ENCODE measurements at regions not wholly inside any gene's neighbourhood (a gene's known extent, or its start where the extent isn't known, plus 50 kb on each side); places are given as distances from the start of the nearest gene placed in this dataset.

GRCh38 chr13:90420683-90421082, 926.8 kb upstream of the MIR17HG start:
- no peak overlapping the region for H3K27ac Mint-ChIP-seq
- H3K4me3 ChIP-seq, result no peak overlapping the region
- no peaks in the 10 kb centered on the region for H3K36me3 ChIP-seq (ENCODE audit: insufficient read depth)
- peaks cover 2% of the 10 kb centered on the region; the same call in 2 of the 3 replicates for H3K4me1 Mint-ChIP-seq
- H3F3A ChIP-seq (replicated peaks; ENCODE audit: low read depth), result no peaks in the 10 kb centered on the region
- H3K27me3 Mint-ChIP-seq (ENCODE audit: insufficient read depth, low read depth, poor library complexity), result peaks cover 6% of the 10 kb centered on the region
- no peak overlapping the region for H3K4me2 ChIP-seq
- no peaks in the 10 kb centered on the region for H4K20me1 ChIP-seq (replicated peaks; ENCODE audit: insufficient read depth)
- H3K9me2 ChIP-seq (ENCODE audit: insufficient read depth), result no peaks in the 10 kb centered on the region
- H2AFZ ChIP-seq, result peak overlapping the region; percentile 30; the same call in 1 of the 2 replicates
- H3K36me3 Mint-ChIP-seq (ENCODE audit: low read depth), result no peaks in the 10 kb centered on the region
- H3K27me3 ChIP-seq (ENCODE audit: insufficient read depth), result no peaks in the 10 kb centered on the region
- TF ChIP-seq STAT1 (IDR thresholded peaks at IDR 0.05; ENCODE audit: unreplicated experiment), result no peak
- TF ChIP-seq CTCF (conservative IDR thresholded peaks at IDR 0.05; ENCODE audit: low read depth in 2 of 2), result peak; percentile 39 to 60
- no peak for TF ChIP-seq REST (IDR thresholded peaks at IDR 0.05; ENCODE audit: unreplicated experiment)
- no peak for TF ChIP-seq CREB1 (CRISPR knock-in tag; IDR thresholded peaks at IDR 0.05; ENCODE audit: low read depth)
- H3K9me3 Mint-ChIP-seq, result no peaks in the 10 kb centered on the region
- H3K79me2 ChIP-seq (replicated peaks; ENCODE audit: insufficient read depth), result no peaks in the 10 kb centered on the region
- H3K27ac ChIP-seq (ENCODE audit: low read depth), result no peak overlapping the region
- ATAC-seq, result no peak
- H3K4me1 ChIP-seq (ENCODE audit: insufficient read depth), result no peaks in the 10 kb centered on the region; the same call in 1 of the 2 replicates
- peak; percentile 18 for DNase-seq (ENCODE audit: low spot score)
- H3K4me3 Mint-ChIP-seq, result no peak overlapping the region

- ATAC-seq (peak; percentile 88), DNase-seq (ENCODE audit: low spot score) (peak; percentile 12)
- Histone ChIP-seq H3K4me1 (ENCODE audit: insufficient read depth) (no peaks in the 10 kb centered on the region), H3F3A (replicated peaks; ENCODE audit: low read depth) (no peaks in the 10 kb centered on the region), H3K36me3 (ENCODE audit: insufficient read depth) (no peaks in the 10 kb centered on the region), H3K4me3 (no peak overlapping the region), H3K27ac (ENCODE audit: low read depth) (no peak overlapping the region), H3K27me3 (ENCODE audit: insufficient read depth) (no peaks in the 10 kb centered on the region), H3K79me2 (replicated peaks; ENCODE audit: insufficient read depth) (no peaks in the 10 kb centered on the region), H3K4me2 (no peak overlapping the region), H2AFZ (peak overlapping the region; percentile 64; the same call in 1 of the 2 replicates), H4K20me1 (replicated peaks; ENCODE audit: insufficient read depth) (no peaks in the 10 kb centered on the region), H3K9me2 (ENCODE audit: insufficient read depth) (0 out of 2 replicates have a peak, but pooled peaks cover 5% of the 10 kb centered on the region)
- no peak overlapping the region for H3K27ac Mint-ChIP-seq
- H3K27me3 Mint-ChIP-seq (ENCODE audit: insufficient read depth, low read depth, poor library complexity), result no peaks in the 10 kb centered on the region
- H3K9me3 Mint-ChIP-seq, result no peaks in the 10 kb centered on the region
- H3K36me3 Mint-ChIP-seq (ENCODE audit: low read depth), result no peaks in the 10 kb centered on the region
- peaks cover 2% of the 10 kb centered on the region; the same call in 1 of the 3 replicates for H3K4me1 Mint-ChIP-seq
- no peak overlapping the region for H3K4me3 Mint-ChIP-seq
- TF ChIP-seq ZNF114 (CRISPR knock-in tag; IDR thresholded peaks at IDR 0.05) (no peak), STAT1 (IDR thresholded peaks at IDR 0.05; ENCODE audit: unreplicated experiment) (no peak), POLR2AphosphoS5 (IDR thresholded peaks at IDR 0.05; ENCODE audit: low read depth) (no peak), REST (IDR thresholded peaks at IDR 0.05; ENCODE audit: unreplicated experiment) (no peak), CREB1 (CRISPR knock-in tag; IDR thresholded peaks at IDR 0.05; ENCODE audit: low read depth) (no peak), ZNF331 (CRISPR knock-in tag; IDR thresholded peaks at IDR 0.05; ENCODE audit: low read depth) (no peak), EZH2phosphoT487 (IDR thresholded peaks at IDR 0.05; ENCODE audit: unreplicated experiment) (no peak)
These were observed 919.9 kb upstream of the MIR17HG start for GRCh38 chr13:90427322-90428272.

Data from GM23338 (cell line).